GM10266 (cell line): ENCODE measurements at regions not wholly inside any gene's neighbourhood (a gene's known extent, or its start where the extent isn't known, plus 50 kb on each side); places are given as distances from the start of the nearest gene placed in this dataset.

Experiments
- DNase-seq: peaks from one replicate; pipeline ENCODE4 v3.0.0; 2012; ENCODE audit errors: extremely low spot score
- TF ChIP-seq, protein P1 (sequence below): IDR thresholded peaks from 2 replicates; pipeline ENCODE4 v1.5.1; 2012; ENCODE audit warnings: mild to moderate bottlenecking, low read depth; ENCODE audit not compliant: control insufficient read depth, insufficient read depth; ENCODE audit errors: missing control alignments

DNA sequence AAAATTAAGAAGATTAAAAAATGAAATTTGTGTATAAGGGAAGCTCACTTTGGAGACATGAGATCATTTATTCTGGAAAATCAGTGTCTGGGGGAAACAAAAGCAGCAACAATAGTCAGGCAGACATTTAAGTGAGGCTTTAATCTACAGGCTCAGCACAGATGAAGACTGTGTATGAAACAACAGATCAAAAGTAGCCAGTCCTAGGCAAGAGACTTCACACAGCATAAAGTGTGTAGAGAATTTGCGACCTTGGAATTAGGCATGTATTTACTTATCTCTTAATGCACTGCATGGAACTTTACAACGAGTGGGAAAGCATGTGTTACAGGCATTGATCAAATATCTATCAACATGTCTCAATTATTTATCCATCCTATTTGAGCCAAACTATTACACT is 1099.9 kb downstream of the PLA2G4A start:
- TF ChIP-seq, protein P1, sequence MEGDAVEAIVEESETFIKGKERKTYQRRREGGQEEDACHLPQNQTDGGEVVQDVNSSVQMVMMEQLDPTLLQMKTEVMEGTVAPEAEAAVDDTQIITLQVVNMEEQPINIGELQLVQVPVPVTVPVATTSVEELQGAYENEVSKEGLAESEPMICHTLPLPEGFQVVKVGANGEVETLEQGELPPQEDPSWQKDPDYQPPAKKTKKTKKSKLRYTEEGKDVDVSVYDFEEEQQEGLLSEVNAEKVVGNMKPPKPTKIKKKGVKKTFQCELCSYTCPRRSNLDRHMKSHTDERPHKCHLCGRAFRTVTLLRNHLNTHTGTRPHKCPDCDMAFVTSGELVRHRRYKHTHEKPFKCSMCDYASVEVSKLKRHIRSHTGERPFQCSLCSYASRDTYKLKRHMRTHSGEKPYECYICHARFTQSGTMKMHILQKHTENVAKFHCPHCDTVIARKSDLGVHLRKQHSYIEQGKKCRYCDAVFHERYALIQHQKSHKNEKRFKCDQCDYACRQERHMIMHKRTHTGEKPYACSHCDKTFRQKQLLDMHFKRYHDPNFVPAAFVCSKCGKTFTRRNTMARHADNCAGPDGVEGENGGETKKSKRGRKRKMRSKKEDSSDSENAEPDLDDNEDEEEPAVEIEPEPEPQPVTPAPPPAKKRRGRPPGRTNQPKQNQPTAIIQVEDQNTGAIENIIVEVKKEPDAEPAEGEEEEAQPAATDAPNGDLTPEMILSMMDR: no peak

DNA sequence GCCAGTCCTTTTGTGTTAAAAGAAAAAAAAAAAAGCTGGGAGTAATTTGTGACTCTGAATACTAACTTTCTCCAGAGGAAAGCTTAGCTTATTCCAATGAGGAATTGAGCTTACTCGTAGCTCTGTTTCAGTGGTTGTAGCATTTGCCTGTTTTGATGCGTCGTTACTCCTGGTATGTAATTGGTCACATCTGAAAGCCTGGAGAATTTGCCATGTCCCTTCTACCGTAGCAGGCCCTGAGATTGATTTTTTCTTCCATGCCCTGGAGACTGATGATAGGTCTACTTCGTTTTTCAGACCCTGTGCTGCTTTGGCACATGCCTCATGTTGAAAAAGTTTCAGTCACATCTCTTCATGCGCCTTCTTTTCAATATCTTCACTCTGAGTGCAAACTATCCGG is 1103.0 kb downstream of the PLA2G4A start:
- TF ChIP-seq, protein P1: no peak
- no peak for DNase-seq

More for the DNA sequence above, 1099.9 kb downstream of the PLA2G4A start:
- no peak for DNase-seq

DNA sequence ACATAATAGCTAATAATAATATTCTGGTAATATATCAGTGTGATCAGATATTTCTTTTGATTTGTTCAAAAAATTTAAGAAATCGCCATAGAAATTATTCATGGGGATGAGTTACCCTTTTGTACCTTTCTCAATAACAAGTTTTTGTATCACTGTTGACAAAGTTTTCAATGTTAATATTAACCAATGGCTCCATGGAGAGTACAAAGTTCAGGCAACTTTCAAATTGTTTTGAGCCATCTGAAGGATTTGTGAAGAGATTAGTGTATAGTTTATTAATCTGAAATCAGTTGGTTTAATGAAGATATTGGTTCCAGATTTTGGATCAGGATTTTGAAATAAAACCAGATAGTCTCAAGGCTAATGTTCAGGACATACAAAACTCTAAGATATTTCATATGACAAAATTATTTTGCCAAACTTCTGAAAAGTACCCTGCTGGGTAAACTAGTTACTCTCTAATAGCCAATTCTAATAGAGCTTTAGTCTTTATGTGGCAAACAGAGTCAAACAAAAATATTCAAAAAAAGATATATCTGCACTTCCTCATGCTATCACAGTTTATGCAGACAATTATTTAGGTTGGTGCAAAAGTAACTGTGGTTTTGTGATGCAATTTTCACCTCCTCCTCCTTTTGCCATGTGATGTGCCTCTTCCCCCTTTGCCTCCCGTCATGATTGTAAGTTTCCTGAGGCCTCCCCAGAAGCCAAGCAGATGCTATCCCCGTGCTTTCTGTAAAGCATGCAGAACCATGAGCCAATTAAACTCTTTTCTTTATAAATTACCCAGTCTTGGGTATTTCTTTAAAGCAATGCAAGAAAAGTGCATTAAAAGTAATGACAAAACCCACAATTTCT is 1105.0 kb downstream of the PLA2G4A start:
- no peak for DNase-seq
- TF ChIP-seq, protein P1: no peak

DNA sequence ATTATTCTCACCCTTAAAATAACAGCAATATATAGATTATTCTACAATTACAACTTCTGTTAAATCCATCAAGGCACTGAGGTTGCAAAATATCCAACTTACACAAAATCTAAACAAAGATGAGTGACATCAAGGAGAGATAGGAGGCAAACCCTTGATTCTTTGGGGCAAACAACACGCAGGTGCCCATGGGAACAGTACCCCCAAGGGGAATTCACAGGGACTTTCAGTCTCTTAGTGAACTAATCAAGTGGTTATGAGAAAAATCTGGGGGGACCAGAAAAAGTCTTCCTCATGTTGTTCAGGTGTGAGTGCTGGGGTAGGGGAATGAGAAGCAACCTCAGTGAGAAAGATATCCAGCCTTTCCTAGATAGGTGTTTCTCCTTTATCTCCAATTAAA is 1107.9 kb downstream of the PLA2G4A start:
- TF ChIP-seq, protein P1: no peak
- DNase-seq: no peak

DNA sequence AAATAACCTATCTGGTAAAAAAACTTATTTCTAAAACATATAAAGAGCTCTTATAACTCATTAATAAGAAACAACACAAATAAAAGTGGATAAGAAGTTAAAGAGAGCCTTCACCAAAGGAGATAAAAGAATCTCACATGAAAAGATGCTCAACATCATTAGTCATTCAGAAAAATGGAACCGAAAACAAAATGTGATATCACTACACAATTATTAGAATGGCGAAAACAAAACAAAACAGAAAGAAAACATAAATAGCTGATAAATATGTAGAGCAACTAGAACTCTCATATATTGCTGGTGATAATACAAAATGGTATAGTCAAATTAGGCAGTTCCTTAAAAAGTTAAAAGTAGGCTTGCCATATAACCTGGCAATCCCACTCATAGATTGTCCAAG is 1109.3 kb downstream of the PLA2G4A start:
- no peak for DNase-seq

DNA sequence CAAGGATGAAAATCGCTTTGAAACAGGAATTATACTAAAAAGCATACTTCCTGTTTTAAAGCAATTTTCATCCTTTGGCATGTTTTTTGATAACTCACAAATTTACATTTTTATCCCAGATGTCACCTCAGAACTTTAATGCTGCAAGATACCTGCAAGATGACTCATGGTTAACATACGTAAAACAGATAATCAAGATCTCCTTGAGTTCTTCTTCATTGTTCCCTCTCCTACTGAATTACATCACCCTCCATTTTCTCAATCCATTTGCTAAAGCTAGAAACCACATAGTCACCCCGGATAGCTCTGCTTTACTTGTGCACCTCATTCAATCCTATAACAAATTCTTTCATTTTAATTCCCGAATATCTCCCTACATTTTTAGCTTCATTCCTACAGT is 1114.2 kb downstream of the PLA2G4A start:
- TF ChIP-seq, protein P1: no peak
- no peak for DNase-seq

More for the DNA sequence above, 1109.3 kb downstream of the PLA2G4A start:
- TF ChIP-seq, protein P1: no peak
